Common myeloid progenitor, CD34-positive (primary cell): ENCODE measurements at regions not wholly inside any gene's neighbourhood (a gene's known extent, or its start where the extent isn't known, plus 50 kb on each side); places are given as distances from the start of the nearest gene placed in this dataset.
A peak's percentile ranks its signal among the peaks of the same experiment; 100 is the strongest.

Experiments used
- CTCF ChIA-PET: fragments of 350-600 bp; sonication (Branson Sonifier 250); formaldehyde crosslinking; loops from one replicate; lab custom pipeline; 2021; ENCODE audit warnings: antibody characterized with exemption; lab: Charles Lee
- POLR2A ChIA-PET: fragments of 350-600 bp; sonication (Branson Sonifier 250); formaldehyde crosslinking; loops from one replicate; lab custom pipeline; 2021; ENCODE audit warnings: antibody characterized with exemption; lab: Charles Lee
- DNase-seq, 3 donors: peaks; one replicate each; pipeline versions ENCODE4 v3.0.0 to v3.0.0-alpha.2; 2013
- H3K27ac ChIP-seq, 2 experiments: 1 replicate in 1 of 2; 2 replicates in 1 of 2; pipeline ENCODE4 v1.7.0; 2013; ENCODE audit warnings: inconsistent platforms in 2 of 2, low read length in 2 of 2, mild to moderate bottlenecking in 2 of 2, low read depth in 1 of 2, moderate library complexity in 1 of 2; ENCODE audit not compliant: severe bottlenecking in 2 of 2, insufficient read depth in 1 of 2, poor library complexity in 1 of 2
- H3K27me3 ChIP-seq, 5 experiments: replicated peaks in 2 of 5; 1 replicate in 3 of 5; 2 replicates in 2 of 5; pipeline versions ENCODE4 v1.6.1 to v1.7.0; 2013; ENCODE audit warnings: low read length in 4 of 5, mild to moderate bottlenecking in 2 of 5, moderate library complexity in 2 of 5, inconsistent platforms in 1 of 5; ENCODE audit not compliant: insufficient read depth in 5 of 5, control insufficient read depth in 4 of 5
- H3K36me3 ChIP-seq, 4 experiments: 1 replicate in 2 of 4; 2 replicates in 2 of 4; pipeline versions ENCODE4 v1.6.1 to v1.7.0; 2013; ENCODE audit warnings: low read length in 3 of 4, control low read depth in 1 of 4, mild to moderate bottlenecking in 1 of 4; ENCODE audit not compliant: control insufficient read depth in 4 of 4, insufficient read depth in 4 of 4
- H3K4me1 ChIP-seq, 4 experiments: 1 replicate in 3 of 4; 2 replicates in 1 of 4; pipeline versions ENCODE4 v1.6.1 to v1.7.1; 2013; ENCODE audit warnings: low read length in 3 of 4, mild to moderate bottlenecking in 3 of 4, control low read depth in 1 of 4, inconsistent platforms in 1 of 4, moderate library complexity in 1 of 4; ENCODE audit not compliant: control insufficient read depth in 4 of 4, insufficient read depth in 4 of 4; ENCODE audit errors: control extremely low read depth in 1 of 4
- H3K4me3 ChIP-seq, 7 experiments: 1 replicate in 4 of 7; 2 replicates in 3 of 7; pipeline versions ENCODE4 v1.5.1 to v1.7.0; 2013; ENCODE audit warnings: mild to moderate bottlenecking in 7 of 7, low read length in 6 of 7, moderate library complexity in 6 of 7, inconsistent platforms in 2 of 7, low read depth in 2 of 7, control low read depth in 1 of 7; ENCODE audit not compliant: insufficient read depth in 4 of 7, control insufficient read depth in 1 of 7; ENCODE audit errors: extremely low read depth in 1 of 7
- H3K9me3 ChIP-seq, 5 experiments: 1 replicate in 4 of 5; 2 replicates in 1 of 5; pipeline versions ENCODE4 v1.6.1 to v1.7.1; 2013; ENCODE audit warnings: low read length in 4 of 5, mild to moderate bottlenecking in 2 of 5, inconsistent platforms in 1 of 5, low read depth in 1 of 5, moderate library complexity in 1 of 5; ENCODE audit not compliant: control insufficient read depth in 4 of 5, insufficient read depth in 2 of 5; ENCODE audit errors: control extremely low read depth in 1 of 5
- WGBS: methylation state at CpG from one replicate; pipeline ENCODE4 v1.1.5; 2013; ENCODE audit not compliant: insufficient coverage; 5-methylcytosine and 5-hydroxymethylcytosine counted together

DNA sequence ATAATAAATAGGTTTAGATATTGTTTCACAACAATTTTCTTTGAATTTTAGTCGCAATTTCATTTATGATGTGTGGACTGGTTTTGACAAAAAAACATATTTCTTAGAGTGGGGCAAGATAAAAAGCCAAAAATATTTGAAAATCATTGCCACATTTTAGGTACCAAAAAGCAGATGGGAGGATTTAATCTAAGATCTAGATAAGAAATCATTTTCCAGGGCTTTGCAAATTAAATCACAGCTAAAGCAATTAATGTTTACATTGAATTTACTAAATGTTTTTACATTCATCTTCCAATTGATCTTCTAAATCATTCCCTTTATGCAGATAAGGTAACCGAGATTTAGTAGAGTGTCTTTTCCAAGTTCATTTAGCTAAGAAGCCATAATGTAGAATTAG lies 1386.0 kb upstream of the TENM4 start:
- H3K27ac ChIP-seq = no peak overlapping the region
- H3K9me3 ChIP-seq = no peaks in the 10 kb centered on the region
- CTCF ChIA-PET = no interaction called here
- POLR2A ChIA-PET = no interaction called here
- H3K4me3 ChIP-seq = no peak overlapping the region
- no peaks in the 10 kb centered on the region for H3K4me1 ChIP-seq
- H3K27me3 ChIP-seq = no peaks in the 10 kb centered on the region
- H3K36me3 ChIP-seq = no peaks in the 10 kb centered on the region
- 100% methylated on average over 1 of the region's 2 CpGs for WGBS
- no peak for DNase-seq

DNA sequence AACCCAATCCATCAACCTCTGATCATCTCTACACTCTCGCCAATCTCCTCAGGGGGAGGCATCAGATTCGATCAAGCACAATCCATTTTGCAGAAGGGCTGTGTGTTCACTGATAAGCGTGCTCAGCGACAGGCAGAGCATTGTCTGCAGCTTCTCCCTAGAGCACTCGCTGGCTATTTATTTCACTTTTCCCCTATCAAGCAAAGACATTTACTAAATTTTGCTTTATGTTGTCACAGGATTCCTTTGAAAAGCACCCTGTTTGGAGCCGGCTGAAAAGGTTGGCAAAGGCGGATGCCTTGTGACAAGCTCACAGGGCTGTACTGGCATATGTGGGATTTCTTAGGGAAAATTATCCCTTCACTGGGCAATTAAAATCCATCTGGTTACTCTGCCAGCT lies 1381.5 kb upstream of the TENM4 start:
- DNase-seq = no peak
- no peaks in the 10 kb centered on the region for H3K9me3 ChIP-seq
- H3K36me3 ChIP-seq = no peaks in the 10 kb centered on the region
- 97% methylated on average over 7 of the region's 7 CpGs for WGBS
- no peaks in the 10 kb centered on the region for H3K27me3 ChIP-seq
- CTCF ChIA-PET = no interaction called here
- no peaks in the 10 kb centered on the region for H3K4me1 ChIP-seq
- no peak overlapping the region for H3K27ac ChIP-seq
- no peak overlapping the region for H3K4me3 ChIP-seq
- POLR2A ChIA-PET = no interaction called here

DNA sequence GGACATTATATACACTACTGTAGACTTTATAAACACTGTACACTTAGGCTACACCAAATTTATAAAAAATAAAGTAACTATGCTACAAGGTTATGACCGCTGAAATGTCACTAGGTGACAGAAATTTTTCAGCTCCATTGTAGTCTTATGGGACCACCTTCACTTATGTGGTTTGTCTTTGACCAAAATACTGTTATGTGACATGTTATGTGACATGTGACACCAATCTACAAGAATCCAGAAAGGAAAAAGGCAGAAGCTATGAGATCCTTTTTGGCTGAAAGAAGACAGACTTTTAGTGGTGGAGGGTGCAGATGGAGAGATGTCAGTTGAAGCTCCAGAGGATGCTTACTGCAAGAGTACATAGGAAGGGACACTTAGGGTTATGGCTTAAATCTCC lies 1378.4 kb upstream of the TENM4 start:
- no peaks in the 10 kb centered on the region for H3K27me3 ChIP-seq
- WGBS = 25% methylated on average over 1 of the region's 1 CpG
- peaks cover 0 to 8% (median 2%) of the 10 kb centered on the region in 4 experiments for H3K4me1 ChIP-seq
- H3K27ac ChIP-seq = no peak overlapping the region
- no peak overlapping the region for H3K4me3 ChIP-seq
- no peaks in the 10 kb centered on the region for H3K9me3 ChIP-seq
- H3K36me3 ChIP-seq = no peaks in the 10 kb centered on the region
- DNase-seq = peak in 1 of 3 donors; percentile 91
- ChIA-PET CTCF (interaction anchor here (0.6 to 0.7 kb wide), 2 partner anchors 13 to 22 kb away, joined by 3 read pairs; no protein-coding TSS in a partner anchor), POLR2A (no interaction called here)

DNA sequence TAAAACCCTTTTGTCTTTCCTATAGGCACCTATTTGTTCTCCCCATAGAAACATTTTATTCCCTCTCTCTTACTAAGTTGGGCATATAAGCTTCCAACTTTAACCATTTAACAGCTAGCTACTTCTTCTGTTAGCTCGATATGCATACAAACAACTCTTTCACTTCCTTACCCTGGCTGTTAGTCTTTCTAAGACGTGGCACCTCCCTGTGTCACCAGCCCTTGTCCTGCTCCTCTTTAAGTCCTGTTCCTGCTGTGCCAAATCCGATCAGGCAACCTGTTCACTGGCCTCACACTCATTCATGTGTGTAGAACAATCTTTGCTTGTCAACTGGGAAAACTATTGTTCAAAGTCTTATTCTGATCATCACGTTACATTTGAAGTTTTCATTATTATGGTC lies 1376.1 kb upstream of the TENM4 start:
- no peak overlapping the region for H3K4me3 ChIP-seq
- no peaks in the 10 kb centered on the region for H3K9me3 ChIP-seq
- ChIA-PET CTCF (no interaction called here), POLR2A (no interaction called here)
- H3K36me3 ChIP-seq = no peaks in the 10 kb centered on the region
- 88% methylated on average over 2 of the region's 4 CpGs for WGBS
- H3K4me1 ChIP-seq = peaks cover 0 to 8% (median 2%) of the 10 kb centered on the region in 4 experiments
- no peak overlapping the region for H3K27ac ChIP-seq
- DNase-seq = no peak
- H3K27me3 ChIP-seq = no peaks in the 10 kb centered on the region

DNA sequence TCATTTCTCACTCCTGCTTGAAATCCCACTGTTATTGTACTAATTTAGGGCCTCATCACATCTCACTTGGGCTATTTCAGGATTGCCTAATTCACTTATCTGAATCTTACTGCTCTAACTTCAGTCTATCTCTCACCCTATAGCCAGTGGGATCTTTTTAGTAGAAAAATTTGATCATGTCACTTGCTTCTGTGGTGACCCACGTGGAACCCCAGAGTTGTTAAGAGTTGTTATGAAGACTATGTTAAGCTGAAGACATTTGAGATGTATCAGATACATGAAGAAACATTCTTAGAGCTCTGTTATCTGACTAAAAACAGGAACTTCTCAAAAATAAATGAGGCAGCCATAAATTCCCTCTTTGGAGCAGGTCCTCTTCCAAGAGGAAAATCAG lies 1375.6 kb upstream of the TENM4 start:
- Histone ChIP-seq H3K27ac (no peak overlapping the region), H3K9me3 (no peaks in the 10 kb centered on the region), H3K4me1 (peaks cover 0 to 8% (median 2%) of the 10 kb centered on the region in 4 experiments), H3K4me3 (no peak overlapping the region), H3K36me3 (no peaks in the 10 kb centered on the region), H3K27me3 (no peaks in the 10 kb centered on the region)
- ChIA-PET CTCF (no interaction called here), POLR2A (no interaction called here)
- peak in 2 of 3 donors; percentile 1 to 64 for DNase-seq
- WGBS = no CpG with 5 or more reads among the region's 1 CpG

DNA sequence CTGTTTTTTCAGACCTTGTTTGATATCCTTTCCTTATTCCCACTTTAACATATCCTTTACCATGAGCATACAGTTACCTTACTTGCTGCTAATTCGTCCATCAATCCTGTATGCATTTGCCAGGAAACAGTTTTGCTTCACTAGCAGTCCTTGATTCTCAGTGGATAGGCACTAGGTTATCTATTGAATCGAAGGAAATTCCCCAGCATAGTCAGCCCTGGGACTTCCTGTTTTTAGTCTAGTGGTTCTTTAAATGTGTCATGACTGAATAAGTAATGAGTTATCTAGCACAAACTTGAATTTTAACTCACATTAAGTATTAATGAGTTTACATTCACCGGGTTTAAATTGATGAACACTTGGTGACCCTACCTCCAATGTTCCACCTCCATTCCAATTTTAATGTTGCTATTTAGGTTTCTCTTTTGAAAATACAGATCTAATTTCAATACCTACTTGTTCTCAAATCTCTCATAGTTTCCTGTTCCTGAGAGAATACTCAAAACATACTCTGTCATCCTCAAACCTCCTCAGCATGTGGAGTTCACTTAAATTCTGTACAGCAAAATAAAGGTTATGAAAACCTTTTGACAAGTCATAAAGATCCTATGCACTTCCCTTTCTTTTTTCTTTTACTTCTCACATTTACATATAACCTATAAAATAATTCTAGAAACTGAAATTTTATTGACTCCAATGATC lies 1375.1 kb upstream of the TENM4 start:
- H3K4me1 ChIP-seq = peaks cover 0 to 8% (median 2%) of the 10 kb centered on the region in 4 experiments
- 0% methylated on average over 1 of the region's 3 CpGs for WGBS
- peak; percentile 10 to 87 (median 58) for DNase-seq
- POLR2A ChIA-PET = no interaction called here
- no peaks in the 10 kb centered on the region for H3K27me3 ChIP-seq
- no peaks in the 10 kb centered on the region for H3K36me3 ChIP-seq
- no peaks in the 10 kb centered on the region for H3K9me3 ChIP-seq
- CTCF ChIA-PET = no interaction called here
- H3K4me3 ChIP-seq = no peak overlapping the region
- no peak overlapping the region for H3K27ac ChIP-seq

DNA sequence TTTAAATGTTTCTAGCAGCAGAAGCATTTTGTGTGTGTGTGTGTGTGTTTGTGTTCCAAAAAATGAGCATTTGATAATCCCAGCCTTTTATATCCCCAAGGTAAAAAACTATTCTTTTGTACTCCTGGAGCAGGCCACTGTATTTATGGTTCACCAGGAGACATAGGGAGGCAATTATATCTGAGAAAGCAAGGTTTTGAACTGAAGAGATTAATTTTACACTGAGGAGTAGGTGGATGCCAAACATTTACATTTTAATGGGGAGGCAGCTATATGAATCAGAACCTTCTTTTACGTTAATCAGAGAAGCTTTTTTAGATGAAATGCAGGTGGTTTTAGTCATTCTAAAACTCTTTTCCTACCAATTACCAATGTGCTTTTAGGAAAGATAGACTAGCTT lies 1374.0 kb upstream of the TENM4 start:
- CTCF ChIA-PET = no interaction called here
- H3K27ac ChIP-seq = no peak overlapping the region

More for the DNA sequence above, 1374.0 kb upstream of the TENM4 start:
- POLR2A ChIA-PET = no interaction called here
- Histone ChIP-seq H3K36me3 (no peaks in the 10 kb centered on the region), H3K4me1 (peaks cover 0 to 8% (median 2%) of the 10 kb centered on the region in 4 experiments), H3K4me3 (no peak overlapping the region), H3K9me3 (no peaks in the 10 kb centered on the region), H3K27me3 (no peaks in the 10 kb centered on the region)
- no CpG with 5 or more reads among the region's 1 CpG for WGBS
- no peak for DNase-seq
